GM20431 (cell line): ENCODE measurements at regions not wholly inside any gene's neighbourhood (a gene's known extent, or its start where the extent isn't known, plus 50 kb on each side); places are given as distances from the start of the nearest gene placed in this dataset.

Source experiments
- in situ Hi-C: fragments of 300-500 bp; cut with MseI, MboI; formaldehyde crosslinking; loops from one replicate; pipeline ENCODE4 v1.15.0; 2020; ENCODE audit warnings: low sequenced_read_pairs; ENCODE audit not compliant: unreplicated experiment

- in situ Hi-C loops = no loop called here
Observed at GRCh38 chr5:158285698-158286097, 426.8 kb upstream of the CLINT1 start.

- in situ Hi-C loops = no loop called here
Observed at GRCh38 chr5:158284242-158284641, 425.3 kb upstream of the CLINT1 start.

- in situ Hi-C loops = no loop called here
Observed at GRCh38 chr5:158283397-158283796, 424.5 kb upstream of the CLINT1 start.

- in situ Hi-C loops = no loop called here
Observed at GRCh38 chr5:158278216-158278925, 419.4 kb upstream of the CLINT1 start.

GRCh38 chr5:158277276-158277675 lies 418.3 kb upstream of the CLINT1 start:
- in situ Hi-C loops = no loop called here

GRCh38 chr5:158276692-158277091 lies 417.7 kb upstream of the CLINT1 start:
- in situ Hi-C loops = no loop called here

- in situ Hi-C loops = no loop called here
Observed at GRCh38 chr5:158275511-158275910, 416.6 kb upstream of the CLINT1 start.

- in situ Hi-C loops = no loop called here
Observed at GRCh38 chr5:158273035-158273434, 414.1 kb upstream of the CLINT1 start.

GRCh38 chr5:158272409-158272808 lies 413.5 kb upstream of the CLINT1 start:
- in situ Hi-C loops = no loop called here

- in situ Hi-C loops = no loop called here
Observed at GRCh38 chr5:158270996-158271554, 412.1 kb upstream of the CLINT1 start.

- in situ Hi-C loops = no loop called here
Observed at GRCh38 chr5:158268286-158268685, 409.3 kb upstream of the CLINT1 start.

GRCh38 chr5:158267228-158267627 lies 408.3 kb upstream of the CLINT1 start:
- in situ Hi-C loops = no loop called here

GRCh38 chr5:158265931-158266700 lies 407.2 kb upstream of the CLINT1 start:
- in situ Hi-C loops = no loop called here

GRCh38 chr5:158265346-158265745 lies 406.4 kb upstream of the CLINT1 start:
- in situ Hi-C loops = no loop called here

- in situ Hi-C loops = no loop called here
Observed at GRCh38 chr5:158264264-158264663, 405.3 kb upstream of the CLINT1 start.

- in situ Hi-C loops = no loop called here
Observed at GRCh38 chr5:158261674-158262367, 402.9 kb upstream of the CLINT1 start.

- in situ Hi-C loops = no loop called here
Observed at GRCh38 chr5:158256096-158256495, 397.2 kb upstream of the CLINT1 start.

GRCh38 chr5:158255609-158256008 lies 396.7 kb upstream of the CLINT1 start:
- in situ Hi-C loops = no loop called here

GRCh38 chr5:158246661-158247060 lies 387.7 kb upstream of the CLINT1 start:
- in situ Hi-C loops = no loop called here

- in situ Hi-C loops = no loop called here
Observed at GRCh38 chr5:158245513-158245912, 386.6 kb upstream of the CLINT1 start.

- in situ Hi-C loops = no loop called here
Observed at GRCh38 chr5:158244882-158245281, 385.9 kb upstream of the CLINT1 start.
